Spleen (tissue), 11 donors: ENCODE measurements at regions not wholly inside any gene's neighbourhood (a gene's known extent, or its start where the extent isn't known, plus 50 kb on each side); places are given as distances from the start of the nearest gene placed in this dataset.

Experiments used
- DNase-seq: peaks from one replicate; pipeline ENCODE4 v3.0.0-alpha.2; 2020
- H3K27ac ChIP-seq, 8 donors: fragments of 200-600 bp; sonication (generic) in 7 of 8; 1 replicate in 4 of 8; 2 replicates in 4 of 8; pipeline versions ENCODE4 v1.5.0 to v1.8.0; 2016 to 2021; ENCODE audit warnings: inconsistent platforms in 4 of 8, mild to moderate bottlenecking in 4 of 8, moderate library complexity in 1 of 8
- H3K27me3 ChIP-seq, 7 donors: fragments of 200-600 bp; sonication (generic) in 6 of 7; replicated peaks in 1 of 7; 1 replicate in 4 of 7; 2 replicates in 3 of 7; pipeline versions ENCODE4 v1.5.0 to v1.8.0; 2016 to 2021; ENCODE audit warnings: inconsistent platforms in 3 of 7, mild to moderate bottlenecking in 1 of 7
- H3K36me3 ChIP-seq, 6 donors: fragments of 200-600 bp; sonication (generic) in 5 of 6; 1 replicate in 4 of 6; 2 replicates in 2 of 6; pipeline versions ENCODE4 v1.5.0 to v1.8.0; 2016 to 2021; ENCODE audit warnings: inconsistent platforms in 2 of 6
- H3K4me1 ChIP-seq, 6 donors: fragments of 200-600 bp; sonication (generic) in 5 of 6; 1 replicate in 3 of 6; 2 replicates in 3 of 6; pipeline versions ENCODE4 v1.5.0 to v1.8.0; 2016 to 2021; ENCODE audit warnings: inconsistent platforms in 3 of 6
- H3K4me3 ChIP-seq, 8 donors: fragments of 200-600 bp; sonication (generic) in 7 of 8; 1 replicate in 4 of 8; 2 replicates in 4 of 8; pipeline versions ENCODE4 v1.5.0 to v1.8.0; 2016 to 2021; ENCODE audit warnings: inconsistent platforms in 4 of 8, mild to moderate bottlenecking in 4 of 8, moderate library complexity in 2 of 8
- H3K9me3 ChIP-seq, 8 donors: fragments of 200-600 bp; sonication (generic) in 7 of 8; 1 replicate in 4 of 8; 2 replicates in 4 of 8; pipeline versions ENCODE4 v1.5.0 to v1.8.0; 2016 to 2021; ENCODE audit warnings: inconsistent platforms in 4 of 8
- CTCF ChIP-seq, 11 experiments: fragments of 200-600 bp in 7 of 11; fragments of 450-650 bp in 4 of 11; sonication (generic) in 4 of 11; IDR thresholded peaks in 8 of 11; conservative IDR thresholded peaks in 3 of 11; 1 replicate in 7 of 11; 2 replicates in 4 of 11; pipeline versions ENCODE4 v1.4.0 to v1.8.0; 2016 to 2021; ENCODE audit warnings: antibody characterized with exemption in 11 of 11, inconsistent platforms in 4 of 11, mild to moderate bottlenecking in 1 of 11
- POLR2A ChIP-seq, 3 donors: fragments of 450-650 bp; IDR thresholded peaks; one replicate each; pipeline ENCODE4 v1.5.1; 2017; ENCODE audit warnings: antibody characterized with exemption in 3 of 3, mild to moderate bottlenecking in 1 of 3
- POLR2AphosphoS5 ChIP-seq, 3 donors: sonication (generic); formaldehyde crosslinking; IDR thresholded peaks; one replicate each; pipeline ENCODE4 v1.5.1; 2017; ENCODE audit warnings: antibody characterized with exemption in 3 of 3
- WGBS, 5 donors: extraction: QIAGEN DNeasy Blood & Tissue Kit in 3 of 5; methylation state at CpG; one replicate each; pipeline versions ENCODE4 v1.1.5 to v1.1.7; 2013 to 2018; 5-methylcytosine and 5-hydroxymethylcytosine counted together
- intact Hi-C: fragments of 100-400 bp; cut with DNase I; formaldehyde crosslinking; loops from one replicate; pipeline ENCODE4 v1.15.0; 2023; ENCODE audit warnings: low total_unique reads
- donor health status: healthy with polysubstance abuse.
- donor health status: DM: no; HTN: no; CAD: no; lungs with moderate emphysema.
- donor health status: DM: no; HTN: no; CAD: no.
- donor health status: Bipolar disorder and iron deficiency.
- donor health status: healthy.
- donor health status: DM: no; HTN: no; CAD: no.
- donor health status: DM: yes; HTN: yes; CAD: no.

GRCh38 chr2:5285872-5286769 lies 406.1 kb upstream of the SOX11 start:
- H3K4me1 ChIP-seq = no peaks in the 10 kb centered on the region
- no peak overlapping the region for H3K4me3 ChIP-seq
- H3K27ac ChIP-seq = no peak overlapping the region
- no peaks in the 10 kb centered on the region for H3K27me3 ChIP-seq
- DNase-seq = no peak
- H3K36me3 ChIP-seq = no peaks in the 10 kb centered on the region
- peaks cover 0 to 8% (median under 1%) of the 10 kb centered on the region in 8 donors for H3K9me3 ChIP-seq
- WGBS, 5 donors = 74 to 80% (median 77%) methylated on average over 8 of the region's 8 CpGs
- TF ChIP-seq CTCF (IDR thresholded peaks at IDR 0.05 in 8 of 11, conservative IDR thresholded peaks at IDR 0.05 in 3 of 11) (no peak), POLR2A (IDR thresholded peaks at IDR 0.05) (no peak), POLR2AphosphoS5 (IDR thresholded peaks at IDR 0.05) (no peak)
- intact Hi-C loops = no loop called here

GRCh38 chr2:5287558-5288334 lies 404.4 kb upstream of the SOX11 start:
- Histone ChIP-seq H3K27ac (no peak overlapping the region), H3K4me1 (no peaks in the 10 kb centered on the region), H3K27me3 (no peaks in the 10 kb centered on the region), H3K4me3 (no peak overlapping the region), H3K36me3 (no peaks in the 10 kb centered on the region), H3K9me3 (no peaks in the 10 kb centered on the region)
- no peak for DNase-seq
- TF ChIP-seq POLR2A (IDR thresholded peaks at IDR 0.05) = no peak
- TF ChIP-seq POLR2AphosphoS5 (IDR thresholded peaks at IDR 0.05) = no peak
- TF ChIP-seq CTCF (IDR thresholded peaks at IDR 0.05 in 8 of 11, conservative IDR thresholded peaks at IDR 0.05 in 3 of 11) = no peak
- intact Hi-C loops = no loop called here
- 69 to 82% (median 75%) methylated on average over 5 of the region's 5 CpGs for WGBS, 5 donors

GRCh38 chr2:5290900-5291546 lies 401.2 kb upstream of the SOX11 start:
- Histone ChIP-seq H3K27ac (no peak overlapping the region), H3K9me3 (no peaks in the 10 kb centered on the region), H3K4me3 (no peak overlapping the region), H3K27me3 (no peaks in the 10 kb centered on the region), H3K36me3 (no peaks in the 10 kb centered on the region), H3K4me1 (no peaks in the 10 kb centered on the region)
- TF ChIP-seq POLR2A (IDR thresholded peaks at IDR 0.05) (no peak), CTCF (IDR thresholded peaks at IDR 0.05 in 8 of 11, conservative IDR thresholded peaks at IDR 0.05 in 3 of 11) (no peak), POLR2AphosphoS5 (IDR thresholded peaks at IDR 0.05) (no peak)
- DNase-seq = no peak
- intact Hi-C loops = no loop called here
- WGBS, 5 donors = 40 to 47% (median 46%) methylated on average over 2 of the region's 2 CpGs
